ENCODE measurements at regions not wholly inside any gene's neighbourhood (a gene's known extent, or its start where the extent isn't known, plus 50 kb on each side); places are given as distances from the start of the nearest gene placed in this dataset.

- TF ChIP-seq CTCF (IDR thresholded peaks at IDR 0.05) (no peak), GABPB1 (CRISPR knock-in tag; IDR thresholded peaks at IDR 0.05) (no peak), ZNF121 (CRISPR knock-in tag; IDR thresholded peaks at IDR 0.05) (no peak), USF1 (CRISPR knock-in tag; IDR thresholded peaks at IDR 0.05) (no peak), ZSCAN18 (CRISPR knock-in tag; IDR thresholded peaks at IDR 0.05) (no peak), ZNF138 (CRISPR knock-in tag; conservative IDR thresholded peaks at IDR 0.05) (no peak), IRF2 (CRISPR knock-in tag; IDR thresholded peaks at IDR 0.05; ENCODE audit: borderline replicate concordance, low read depth) (no peak), CDX4 (CRISPR knock-in tag; IDR thresholded peaks at IDR 0.05; ENCODE audit: borderline replicate concordance) (no peak), IRF1 (CRISPR knock-in tag; IDR thresholded peaks at IDR 0.05) (no peak), NFE2L1 (CRISPR knock-in tag; IDR thresholded peaks at IDR 0.05) (no peak), USF2 (CRISPR knock-in tag; IDR thresholded peaks at IDR 0.05) (no peak), ZBTB43 (CRISPR knock-in tag; IDR thresholded peaks at IDR 0.05) (no peak), OVOL2 (CRISPR knock-in tag; IDR thresholded peaks at IDR 0.05; ENCODE audit: borderline replicate concordance) (no peak)
Observed at GRCh38 chr12:111284709-111285108, 84.2 kb downstream of the PHETA1 start.
